ENCODE measurements at regions not wholly inside any gene's neighbourhood (a gene's known extent, or its start where the extent isn't known, plus 50 kb on each side); places are given as distances from the start of the nearest gene placed in this dataset.

DNA sequence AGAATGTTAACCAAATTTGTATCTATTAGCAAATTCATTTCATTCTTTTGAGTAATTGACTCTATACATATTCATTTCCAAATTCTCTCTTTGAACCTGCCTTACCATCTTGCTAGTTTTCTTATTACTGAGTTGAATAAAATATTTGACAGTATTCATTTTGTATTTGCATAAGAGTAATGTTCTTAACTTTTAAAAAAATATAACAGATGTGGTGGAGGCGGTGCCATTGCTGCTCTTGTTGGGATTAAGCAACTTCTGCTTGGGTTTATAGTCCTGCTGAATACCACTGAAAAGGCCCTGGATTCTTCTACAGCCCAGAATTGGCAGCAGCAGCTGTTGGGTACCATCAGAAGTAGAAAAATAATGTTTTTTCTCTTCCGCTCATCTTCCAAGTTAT lies 148.9 kb upstream of the PEX5L start:
- Histone ChIP-seq H3K79me2 (ENCODE audit: insufficient read depth, low read length) (no peaks in the 10 kb centered on the region), H3K4me1 (ENCODE audit: insufficient read depth, low read length) (no peaks in the 10 kb centered on the region), H3K4me3 (replicated peaks in 1 of 3; ENCODE audit: insufficient read depth in 1 of 3, low read depth in 2 of 3, low read length in 3 of 3) (no peak overlapping the region), H4K20me1 (ENCODE audit: insufficient read depth, low read length) (no peaks in the 10 kb centered on the region), H3K9ac (ENCODE audit: insufficient read depth, low read depth, low read length) (no peak overlapping the region), H3K27ac (ENCODE audit: extremely low read length, insufficient read depth, low read length) (no peak overlapping the region), H2AFZ (ENCODE audit: low read length) (no peak overlapping the region), H3K36me3 (replicated peaks in 1 of 2; ENCODE audit: control insufficient read depth in 1 of 2, insufficient read depth in 2 of 2, low read length in 2 of 2) (no peaks in the 10 kb centered on the region), H3K27me3 (ENCODE audit: control insufficient read depth in 1 of 2, insufficient read depth in 2 of 2, low read length in 2 of 2) (no peaks in the 10 kb centered on the region), H3K4me2 (ENCODE audit: low read depth, low read length) (no peak overlapping the region), H3K9me3 (ENCODE audit: low read length) (no peaks in the 10 kb centered on the region)
- FAIRE-seq (no peak), ATAC-seq (no peak), DNase-seq (ENCODE audit: low spot score) (no peak)
- ChIA-PET CTCF (ENCODE audit: low intra/inter-chr PET ratio, low total read pairs) (no interaction called here), POLR2A (no interaction called here)
- no TSS peak for BruUV-seq (replicated peaks)
- intact Hi-C loops (cut with micrococcal nuclease; ENCODE audit: unreplicated experiment): no loop called here
- in situ Hi-C loops (cut with HindIII; ENCODE audit: extremely low pct_ligation_motif_present, low pct_unique_long_range_greater_than_20kb): no loop called here
- WGBS (ENCODE audit: low lambda C conversion rate): 19% methylated on average over 2 of the region's 2 CpGs
- TF ChIP-seq ARHGAP35 (CRISPR knock-in tag; IDR thresholded peaks at IDR 0.05; ENCODE audit: borderline replicate concordance) (no peak), ZNF607 (CRISPR knock-in tag; IDR thresholded peaks at IDR 0.05; ENCODE audit: borderline replicate concordance) (no peak), HMG20B (CRISPR knock-in tag; conservative IDR thresholded peaks at IDR 0.05) (no peak), POLR2G (IDR thresholded peaks at IDR 0.05; ENCODE audit: low read depth, low read length) (no peak), ZNF547 (CRISPR knock-in tag; IDR thresholded peaks at IDR 0.05) (no peak)
- TF ChIP-seq, protein P1, sequence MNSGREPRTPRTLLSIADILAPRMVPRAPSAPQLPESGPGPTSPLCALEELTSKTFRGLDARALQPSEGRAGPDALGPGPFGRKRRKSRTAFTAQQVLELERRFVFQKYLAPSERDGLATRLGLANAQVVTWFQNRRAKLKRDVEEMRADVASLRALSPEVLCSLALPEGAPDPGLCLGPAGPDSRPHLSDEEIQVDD (CRISPR knock-in tag; IDR thresholded peaks at IDR 0.05; ENCODE audit: borderline replicate concordance): no peak
- TF ChIP-seq, protein P2, sequence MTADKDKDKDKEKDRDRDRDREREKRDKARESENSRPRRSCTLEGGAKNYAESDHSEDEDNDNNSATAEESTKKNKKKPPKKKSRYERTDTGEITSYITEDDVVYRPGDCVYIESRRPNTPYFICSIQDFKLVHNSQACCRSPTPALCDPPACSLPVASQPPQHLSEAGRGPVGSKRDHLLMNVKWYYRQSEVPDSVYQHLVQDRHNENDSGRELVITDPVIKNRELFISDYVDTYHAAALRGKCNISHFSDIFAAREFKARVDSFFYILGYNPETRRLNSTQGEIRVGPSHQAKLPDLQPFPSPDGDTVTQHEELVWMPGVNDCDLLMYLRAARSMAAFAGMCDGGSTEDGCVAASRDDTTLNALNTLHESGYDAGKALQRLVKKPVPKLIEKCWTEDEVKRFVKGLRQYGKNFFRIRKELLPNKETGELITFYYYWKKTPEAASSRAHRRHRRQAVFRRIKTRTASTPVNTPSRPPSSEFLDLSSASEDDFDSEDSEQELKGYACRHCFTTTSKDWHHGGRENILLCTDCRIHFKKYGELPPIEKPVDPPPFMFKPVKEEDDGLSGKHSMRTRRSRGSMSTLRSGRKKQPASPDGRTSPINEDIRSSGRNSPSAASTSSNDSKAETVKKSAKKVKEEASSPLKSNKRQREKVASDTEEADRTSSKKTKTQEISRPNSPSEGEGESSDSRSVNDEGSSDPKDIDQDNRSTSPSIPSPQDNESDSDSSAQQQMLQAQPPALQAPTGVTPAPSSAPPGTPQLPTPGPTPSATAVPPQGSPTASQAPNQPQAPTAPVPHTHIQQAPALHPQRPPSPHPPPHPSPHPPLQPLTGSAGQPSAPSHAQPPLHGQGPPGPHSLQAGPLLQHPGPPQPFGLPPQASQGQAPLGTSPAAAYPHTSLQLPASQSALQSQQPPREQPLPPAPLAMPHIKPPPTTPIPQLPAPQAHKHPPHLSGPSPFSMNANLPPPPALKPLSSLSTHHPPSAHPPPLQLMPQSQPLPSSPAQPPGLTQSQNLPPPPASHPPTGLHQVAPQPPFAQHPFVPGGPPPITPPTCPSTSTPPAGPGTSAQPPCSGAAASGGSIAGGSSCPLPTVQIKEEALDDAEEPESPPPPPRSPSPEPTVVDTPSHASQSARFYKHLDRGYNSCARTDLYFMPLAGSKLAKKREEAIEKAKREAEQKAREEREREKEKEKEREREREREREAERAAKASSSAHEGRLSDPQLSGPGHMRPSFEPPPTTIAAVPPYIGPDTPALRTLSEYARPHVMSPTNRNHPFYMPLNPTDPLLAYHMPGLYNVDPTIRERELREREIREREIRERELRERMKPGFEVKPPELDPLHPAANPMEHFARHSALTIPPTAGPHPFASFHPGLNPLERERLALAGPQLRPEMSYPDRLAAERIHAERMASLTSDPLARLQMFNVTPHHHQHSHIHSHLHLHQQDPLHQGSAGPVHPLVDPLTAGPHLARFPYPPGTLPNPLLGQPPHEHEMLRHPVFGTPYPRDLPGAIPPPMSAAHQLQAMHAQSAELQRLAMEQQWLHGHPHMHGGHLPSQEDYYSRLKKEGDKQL (CRISPR knock-in tag; IDR thresholded peaks at IDR 0.05; ENCODE audit: low read depth): no peak
